Calu3 (cell line): ENCODE measurements at regions not wholly inside any gene's neighbourhood (a gene's known extent, or its start where the extent isn't known, plus 50 kb on each side); places are given as distances from the start of the nearest gene placed in this dataset.

Source experiments
- BruUV-seq: library from RNA; stranded (reverse); fragments of 400-500 nt; replicated peaks from 2 replicates; lab custom pipeline; 2021; lab: Mats Ljungman, UMichigan
- CTCF ChIA-PET: fragments of 300-600 bp; sonication (Branson Sonifier 250); formaldehyde crosslinking; loops from one replicate; lab custom pipeline; 2022; ENCODE audit warnings: antibody characterized with exemption; lab: Charles Lee
- DNase-seq: peaks from one replicate; pipeline ENCODE4 v3.0.0; 2022
- H3K27ac Mint-ChIP-seq: one replicate; pipeline ENCODE4 v1.8.0; 2022; ENCODE audit warnings: mixed read lengths; ENCODE audit not compliant: unreplicated experiment
- H3K27me3 Mint-ChIP-seq: one replicate; pipeline ENCODE4 v1.8.0; 2022; ENCODE audit warnings: mixed read lengths; ENCODE audit not compliant: unreplicated experiment
- H3K36me3 Mint-ChIP-seq: one replicate; pipeline ENCODE4 v1.8.0; 2022; ENCODE audit warnings: mild to moderate bottlenecking, moderate library complexity, mixed read lengths; ENCODE audit not compliant: insufficient read depth, unreplicated experiment
- H3K4me1 Mint-ChIP-seq: one replicate; pipeline ENCODE4 v1.8.0; 2022; ENCODE audit warnings: mild to moderate bottlenecking, low read depth, mixed read lengths; ENCODE audit not compliant: unreplicated experiment
- H3K4me3 Mint-ChIP-seq: one replicate; pipeline ENCODE4 v1.8.0; 2022; ENCODE audit warnings: mild to moderate bottlenecking, low read depth, moderate library complexity, mixed read lengths; ENCODE audit not compliant: unreplicated experiment
- H3K9me3 Mint-ChIP-seq: one replicate; pipeline ENCODE4 v1.8.0; 2022; ENCODE audit warnings: low read depth, mixed read lengths; ENCODE audit not compliant: unreplicated experiment
- CTCF ChIP-seq: fragments of 200-600 bp; IDR thresholded peaks from one replicate; pipeline ENCODE4 v1.8.0; 2022; ENCODE audit warnings: antibody characterized with exemption; ENCODE audit not compliant: unreplicated experiment
- intact Hi-C: fragments of 100-400 bp; cut with micrococcal nuclease; formaldehyde crosslinking; loops from one replicate; pipeline ENCODE4 v1.10.0; 2022; ENCODE audit not compliant: unreplicated experiment

- Mint-ChIP-seq H3K4me3 (no peak overlapping the region), H3K4me1 (no peaks in the 10 kb centered on the region), H3K36me3 (no peaks in the 10 kb centered on the region), H3K9me3 (no peaks in the 10 kb centered on the region), H3K27ac (no peak overlapping the region), H3K27me3 (no peaks in the 10 kb centered on the region)
- intact Hi-C loops, result no loop called here
- no peak for TF ChIP-seq CTCF
- BruUV-seq, result no TSS peak
- DNase-seq, result no peak
- CTCF ChIA-PET, result no interaction called here
Observed at GRCh38 chr9:84125046-84125445, 144.4 kb downstream of the RMI1 start.

GRCh38 chr9:84129529-84129928, 148.9 kb downstream of the RMI1 start:
- Mint-ChIP-seq H3K9me3 (no peaks in the 10 kb centered on the region), H3K4me3 (no peak overlapping the region), H3K4me1 (no peaks in the 10 kb centered on the region), H3K36me3 (no peaks in the 10 kb centered on the region), H3K27me3 (no peaks in the 10 kb centered on the region), H3K27ac (no peak overlapping the region)
- no peak for DNase-seq
- no TSS peak for BruUV-seq
- no peak for TF ChIP-seq CTCF
- intact Hi-C loops, result no loop called here
- CTCF ChIA-PET, result no interaction called here

- Mint-ChIP-seq H3K27me3 (peaks cover 21% of the 10 kb centered on the region), H3K9me3 (no peaks in the 10 kb centered on the region), H3K4me3 (no peak overlapping the region), H3K36me3 (peaks cover 12% of the 10 kb centered on the region), H3K27ac (peak overlapping the region; percentile 44), H3K4me1 (peaks cover 10% of the 10 kb centered on the region)
- peak; percentile 9 for DNase-seq
- intact Hi-C loops, result no loop called here
- TF ChIP-seq CTCF, result no peak
- CTCF ChIA-PET, result no interaction called here
- BruUV-seq, result no TSS peak
Observed at GRCh38 chr9:84136119-84136868, 155.7 kb downstream of the RMI1 start.

GRCh38 chr9:84137968-84138367, 157.4 kb downstream of the RMI1 start:
- intact Hi-C loops, result no loop called here
- H3K9me3 Mint-ChIP-seq, result no peaks in the 10 kb centered on the region
- peaks cover 38% of the 10 kb centered on the region for H3K27me3 Mint-ChIP-seq
- peaks cover 12% of the 10 kb centered on the region for H3K36me3 Mint-ChIP-seq
- H3K27ac Mint-ChIP-seq, result no peak overlapping the region
- no peak for TF ChIP-seq CTCF
- H3K4me1 Mint-ChIP-seq, result peaks cover 10% of the 10 kb centered on the region
- CTCF ChIA-PET, result no interaction called here
- no peak overlapping the region for H3K4me3 Mint-ChIP-seq
- DNase-seq, result no peak
- no TSS peak for BruUV-seq
